ENCODE measurements at regions not wholly inside any gene's neighbourhood (a gene's known extent, or its start where the extent isn't known, plus 50 kb on each side); places are given as distances from the start of the nearest gene placed in this dataset.
"Not testable (repeated sequence)": the region's sequence is repeated elsewhere in the genome, so short reads cannot be mapped to it uniquely, and the experiment has no call there.

DNA sequence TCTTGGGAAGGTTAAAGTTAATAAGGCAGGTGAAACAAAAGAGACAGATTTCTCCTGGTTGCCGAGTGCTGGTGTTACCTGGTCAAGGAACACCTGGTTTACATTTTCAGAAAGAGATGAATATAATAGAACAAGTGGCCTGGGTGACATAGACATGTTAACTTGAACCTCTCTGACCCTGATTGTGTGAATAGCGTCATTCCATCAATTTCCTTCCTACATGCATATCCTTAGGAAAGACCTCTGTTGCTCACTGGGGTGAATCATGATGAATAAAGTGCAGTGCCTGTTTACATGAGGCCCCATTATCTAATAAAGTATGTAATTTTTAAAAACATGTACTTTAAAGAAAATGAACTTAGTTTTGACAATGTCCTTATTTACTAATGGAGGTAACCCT lies 1822.9 kb upstream of the FLRT2 start:
- Mint-ChIP-seq H3K27ac (no peak overlapping the region), H3K4me1 (no peaks in the 10 kb centered on the region), H3K4me3 (no peak overlapping the region), H3K27me3 (no peaks in the 10 kb centered on the region), H3K9me3 (ENCODE audit: low read depth) (peaks cover 6% of the 10 kb centered on the region), H3K36me3 (no peaks in the 10 kb centered on the region)
- no peak for DNase-seq
- ATAC-seq = no peak
- CTCF ChIA-PET = no interaction called here

DNA sequence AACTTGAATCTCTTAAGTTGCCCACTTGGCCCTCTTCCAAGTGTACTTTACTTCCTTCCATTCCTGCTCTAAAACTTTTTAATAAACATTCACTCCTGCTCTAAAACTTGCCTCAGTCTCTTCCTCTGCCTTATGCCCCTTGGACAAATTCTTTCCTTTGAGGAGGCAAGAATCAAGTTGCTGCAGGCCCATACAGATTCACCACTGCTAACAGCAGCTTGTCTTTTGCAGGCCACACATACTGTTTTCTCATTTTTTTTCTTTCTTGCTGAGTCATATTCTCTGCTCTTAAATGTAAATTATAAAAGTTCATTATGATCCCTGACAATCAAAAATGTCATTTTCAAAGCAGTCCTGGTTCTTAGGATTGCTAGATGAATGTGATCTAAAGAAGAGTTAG lies 1820.8 kb upstream of the FLRT2 start:
- H3K27ac Mint-ChIP-seq = no peak overlapping the region
- H3K9me3 Mint-ChIP-seq (ENCODE audit: low read depth) = peaks cover 4% of the 10 kb centered on the region
- H3K4me1 Mint-ChIP-seq = no peaks in the 10 kb centered on the region
- DNase-seq (no peak), ATAC-seq (no peak)
- CTCF ChIA-PET = no interaction called here
- H3K4me3 Mint-ChIP-seq = no peak overlapping the region
- no peaks in the 10 kb centered on the region for H3K27me3 Mint-ChIP-seq
- no peaks in the 10 kb centered on the region for H3K36me3 Mint-ChIP-seq

- H3K4me1 Mint-ChIP-seq = no peaks in the 10 kb centered on the region
- ATAC-seq (no peak), DNase-seq (no peak)
- peaks cover 4% of the 10 kb centered on the region for H3K9me3 Mint-ChIP-seq (ENCODE audit: low read depth)
- no peaks in the 10 kb centered on the region for H3K36me3 Mint-ChIP-seq
- H3K4me3 Mint-ChIP-seq = no peak overlapping the region
- CTCF ChIA-PET = no interaction called here
- H3K27me3 Mint-ChIP-seq = no peaks in the 10 kb centered on the region
- H3K27ac Mint-ChIP-seq = no peak overlapping the region
Measured at GRCh38 chr14:83711046-83711445, 1818.9 kb upstream of the FLRT2 start.

GRCh38 chr14:83712418-83713129 lies 1817.4 kb upstream of the FLRT2 start:
- Mint-ChIP-seq H3K36me3 (no peaks in the 10 kb centered on the region), H3K9me3 (ENCODE audit: low read depth) (peaks cover 2% of the 10 kb centered on the region), H3K4me1 (no peaks in the 10 kb centered on the region), H3K27me3 (no peaks in the 10 kb centered on the region), H3K4me3 (no peak overlapping the region), H3K27ac (no peak overlapping the region)
- CTCF ChIA-PET = no interaction called here
- DNase-seq (no peak), ATAC-seq (no peak)

DNA sequence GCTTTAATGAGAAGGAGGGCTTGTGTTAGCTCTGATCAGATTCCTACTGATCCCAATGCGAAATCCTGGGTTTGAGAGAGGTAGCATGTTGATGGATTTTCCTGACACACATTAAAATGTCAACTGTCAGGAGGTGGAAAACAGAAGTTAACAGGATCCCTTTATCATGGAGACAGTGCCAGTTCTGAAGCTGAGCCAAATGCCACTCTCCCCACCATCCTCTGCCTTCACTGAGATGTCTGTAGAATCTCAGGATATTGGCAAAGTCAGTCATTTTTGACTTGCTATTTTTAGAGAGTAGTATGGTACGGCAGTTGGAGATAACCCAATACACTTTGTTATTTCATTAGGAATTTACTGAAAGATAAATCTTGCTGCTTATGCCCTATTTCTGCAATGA lies 1816.2 kb upstream of the FLRT2 start:
- CTCF ChIA-PET = no interaction called here
- DNase-seq = no peak
- H3K4me3 Mint-ChIP-seq = no peak overlapping the region
- peaks cover 1% of the 10 kb centered on the region for H3K9me3 Mint-ChIP-seq (ENCODE audit: low read depth)
- no peaks in the 10 kb centered on the region for H3K36me3 Mint-ChIP-seq
- no peaks in the 10 kb centered on the region for H3K4me1 Mint-ChIP-seq
- no peaks in the 10 kb centered on the region for H3K27me3 Mint-ChIP-seq
- no peak for ATAC-seq
- H3K27ac Mint-ChIP-seq = no peak overlapping the region

- Mint-ChIP-seq H3K27ac (no peak overlapping the region), H3K27me3 (no peaks in the 10 kb centered on the region), H3K4me3 (no peak overlapping the region), H3K9me3 (ENCODE audit: low read depth) (no peaks in the 10 kb centered on the region), H3K4me1 (no peaks in the 10 kb centered on the region), H3K36me3 (no peaks in the 10 kb centered on the region)
- ATAC-seq (no peak), DNase-seq (no peak)
- CTCF ChIA-PET = no interaction called here
Measured at GRCh38 chr14:83714151-83714550, 1815.8 kb upstream of the FLRT2 start.

DNA sequence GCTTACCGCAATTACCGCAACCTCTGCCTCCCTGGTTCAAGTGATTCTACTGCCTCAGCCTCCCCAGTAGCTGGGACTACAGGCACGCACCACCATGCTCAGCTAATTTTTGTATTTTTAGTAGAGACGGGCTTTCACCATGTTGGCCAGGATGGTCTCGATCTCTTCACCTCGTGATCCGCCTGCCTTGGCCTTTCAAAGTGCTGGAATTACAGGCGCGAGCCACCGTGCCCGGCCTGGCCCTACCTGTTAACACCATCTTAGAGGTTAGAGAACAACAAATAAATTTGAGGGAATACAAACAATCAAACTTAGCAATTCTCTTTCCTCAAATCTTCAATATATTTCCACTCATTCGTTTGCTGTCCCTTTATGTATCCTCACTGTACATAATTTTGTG lies 1810.5 kb upstream of the FLRT2 start:
- not testable (repeated sequence) for DNase-seq, H3K4me3 Mint-ChIP-seq
- CTCF ChIA-PET = interaction anchor here (0.6 kb wide), 1 partner anchor 651 kb away, joined by 3 read pairs; no protein-coding TSS in a partner anchor

GRCh38 chr14:83733670-83734069 lies 1796.3 kb upstream of the FLRT2 start:
- H3K36me3 Mint-ChIP-seq = no peaks in the 10 kb centered on the region
- no peak overlapping the region for H3K27ac Mint-ChIP-seq
- H3K4me3 Mint-ChIP-seq = no peak overlapping the region
- H3K4me1 Mint-ChIP-seq = no peaks in the 10 kb centered on the region
- H3K27me3 Mint-ChIP-seq = no peaks in the 10 kb centered on the region
- peaks cover 9% of the 10 kb centered on the region for H3K9me3 Mint-ChIP-seq (ENCODE audit: low read depth)
- ATAC-seq (no peak), DNase-seq (no peak)
- CTCF ChIA-PET = no interaction called here

More for the DNA sequence above, 1810.5 kb upstream of the FLRT2 start:
- not testable (repeated sequence) for ATAC-seq; H3K9me3 Mint-ChIP-seq (ENCODE audit: low read depth); H3K36me3 Mint-ChIP-seq; H3K27ac Mint-ChIP-seq; H3K27me3 Mint-ChIP-seq; H3K4me1 Mint-ChIP-seq

DNA sequence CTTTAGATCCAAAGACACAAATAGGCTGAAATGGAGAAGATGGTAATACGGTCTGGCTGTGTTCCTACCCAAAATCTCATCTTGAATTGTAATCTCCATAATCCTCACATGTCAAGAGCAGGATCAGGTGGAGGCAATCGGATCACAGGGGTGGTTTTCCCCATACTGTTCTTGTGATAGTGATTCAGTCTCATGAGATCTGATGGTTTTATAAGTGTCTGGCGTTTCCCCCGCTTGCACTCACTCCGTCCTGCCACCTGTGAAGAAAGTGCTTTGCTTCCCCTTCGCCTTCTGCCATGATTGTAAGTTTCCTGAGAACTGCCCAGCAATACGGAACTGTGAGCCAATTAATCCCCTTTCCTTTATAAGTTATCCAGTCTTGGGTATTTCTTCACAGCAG lies 1795.5 kb upstream of the FLRT2 start:
- DNase-seq (no peak), ATAC-seq (no peak)
- Mint-ChIP-seq H3K27ac (no peak overlapping the region), H3K27me3 (no peaks in the 10 kb centered on the region), H3K36me3 (no peaks in the 10 kb centered on the region), H3K4me3 (no peak overlapping the region), H3K4me1 (no peaks in the 10 kb centered on the region), H3K9me3 (ENCODE audit: low read depth) (peaks cover 9% of the 10 kb centered on the region)
- CTCF ChIA-PET = no interaction called here

DNA sequence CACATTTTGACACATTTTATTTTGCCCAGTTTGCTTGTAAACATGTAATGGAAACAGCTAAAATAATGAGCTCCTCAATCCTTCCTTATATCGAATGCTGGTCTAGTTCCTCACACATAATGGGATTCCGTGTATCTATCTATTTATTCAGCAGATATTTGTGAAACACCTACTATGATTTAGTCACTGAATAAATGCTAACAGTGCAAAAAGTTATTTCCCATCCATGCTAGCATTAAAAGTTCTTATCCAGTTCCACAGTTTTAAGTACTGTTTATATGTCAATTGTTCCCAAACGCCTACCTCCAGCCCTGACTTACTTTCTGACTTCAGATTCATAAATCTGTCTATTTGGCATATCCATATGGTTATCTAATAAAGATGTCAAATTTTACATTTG lies 1788.7 kb upstream of the FLRT2 start:
- no peaks in the 10 kb centered on the region for H3K27me3 Mint-ChIP-seq
- DNase-seq = no peak

GRCh38 chr14:83744224-83744623 lies 1785.7 kb upstream of the FLRT2 start:
- Mint-ChIP-seq H3K4me3 (no peak overlapping the region), H3K4me1 (no peaks in the 10 kb centered on the region), H3K9me3 (ENCODE audit: low read depth) (peaks cover 7% of the 10 kb centered on the region), H3K27me3 (no peaks in the 10 kb centered on the region), H3K36me3 (no peaks in the 10 kb centered on the region), H3K27ac (no peak overlapping the region)
- ATAC-seq = no peak
- CTCF ChIA-PET = no interaction called here
- no peak for DNase-seq

More for the DNA sequence above, 1788.7 kb upstream of the FLRT2 start:
- Mint-ChIP-seq H3K4me1 (no peaks in the 10 kb centered on the region), H3K9me3 (ENCODE audit: low read depth) (peaks cover 5% of the 10 kb centered on the region), H3K4me3 (no peak overlapping the region), H3K36me3 (no peaks in the 10 kb centered on the region), H3K27ac (no peak overlapping the region)
- CTCF ChIA-PET = no interaction called here
- no peak for ATAC-seq

- CTCF ChIA-PET = no interaction called here
- Mint-ChIP-seq H3K4me3 (no peak overlapping the region), H3K27ac (no peak overlapping the region), H3K9me3 (ENCODE audit: low read depth) (peaks cover 9% of the 10 kb centered on the region), H3K4me1 (no peaks in the 10 kb centered on the region), H3K36me3 (no peaks in the 10 kb centered on the region), H3K27me3 (no peaks in the 10 kb centered on the region)
- ATAC-seq (no peak), DNase-seq (no peak)
Measured at GRCh38 chr14:83744891-83745290, 1785.1 kb upstream of the FLRT2 start.

GRCh38 chr14:83746336-83746735 lies 1783.6 kb upstream of the FLRT2 start:
- no peaks in the 10 kb centered on the region for H3K36me3 Mint-ChIP-seq
- no peak overlapping the region for H3K4me3 Mint-ChIP-seq
- CTCF ChIA-PET = no interaction called here
- H3K4me1 Mint-ChIP-seq = no peaks in the 10 kb centered on the region
- H3K27ac Mint-ChIP-seq = no peak overlapping the region
- peaks cover 10% of the 10 kb centered on the region for H3K9me3 Mint-ChIP-seq (ENCODE audit: low read depth)
- DNase-seq (no peak), ATAC-seq (no peak)
- no peaks in the 10 kb centered on the region for H3K27me3 Mint-ChIP-seq

DNA sequence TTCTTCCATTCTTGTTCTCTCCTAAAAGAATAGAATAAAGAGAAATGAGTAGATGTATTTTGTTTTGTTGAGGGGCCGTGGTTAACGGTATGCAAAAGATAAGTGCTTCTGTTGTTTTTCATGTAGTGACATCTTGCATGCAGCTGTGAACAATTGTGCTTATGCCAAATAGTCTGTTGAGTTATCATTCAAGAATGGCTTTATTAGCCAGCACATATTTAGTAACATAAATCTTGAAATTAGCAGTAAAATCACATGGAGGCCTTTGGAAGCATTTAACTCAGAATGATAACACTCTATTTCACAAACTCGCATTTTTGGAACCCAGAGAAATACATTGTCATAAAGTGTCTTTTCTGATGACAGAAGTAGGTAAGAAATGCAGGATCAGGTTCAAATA lies 1772.0 kb upstream of the FLRT2 start:
- Mint-ChIP-seq H3K9me3 (ENCODE audit: low read depth) (peaks cover 8% of the 10 kb centered on the region), H3K27ac (no peak overlapping the region), H3K4me1 (no peaks in the 10 kb centered on the region), H3K4me3 (no peak overlapping the region), H3K36me3 (no peaks in the 10 kb centered on the region), H3K27me3 (no peaks in the 10 kb centered on the region)
- CTCF ChIA-PET = no interaction called here
- ATAC-seq (no peak), DNase-seq (no peak)

Data from activated CD8-positive, alpha-beta memory T cell treated with anti-CD3 and anti-CD28 coated beads, Interleukin-2, amount 10 ng/mL, durations not matched to agents 7 days and 5 days (primary cell).